ENCODE measurements at regions not wholly inside any gene's neighbourhood (a gene's known extent, or its start where the extent isn't known, plus 50 kb on each side); places are given as distances from the start of the nearest gene placed in this dataset.
"Not testable (repeated sequence)": the region's sequence is repeated elsewhere in the genome, so short reads cannot be mapped to it uniquely, and the experiment has no call there.

DNA sequence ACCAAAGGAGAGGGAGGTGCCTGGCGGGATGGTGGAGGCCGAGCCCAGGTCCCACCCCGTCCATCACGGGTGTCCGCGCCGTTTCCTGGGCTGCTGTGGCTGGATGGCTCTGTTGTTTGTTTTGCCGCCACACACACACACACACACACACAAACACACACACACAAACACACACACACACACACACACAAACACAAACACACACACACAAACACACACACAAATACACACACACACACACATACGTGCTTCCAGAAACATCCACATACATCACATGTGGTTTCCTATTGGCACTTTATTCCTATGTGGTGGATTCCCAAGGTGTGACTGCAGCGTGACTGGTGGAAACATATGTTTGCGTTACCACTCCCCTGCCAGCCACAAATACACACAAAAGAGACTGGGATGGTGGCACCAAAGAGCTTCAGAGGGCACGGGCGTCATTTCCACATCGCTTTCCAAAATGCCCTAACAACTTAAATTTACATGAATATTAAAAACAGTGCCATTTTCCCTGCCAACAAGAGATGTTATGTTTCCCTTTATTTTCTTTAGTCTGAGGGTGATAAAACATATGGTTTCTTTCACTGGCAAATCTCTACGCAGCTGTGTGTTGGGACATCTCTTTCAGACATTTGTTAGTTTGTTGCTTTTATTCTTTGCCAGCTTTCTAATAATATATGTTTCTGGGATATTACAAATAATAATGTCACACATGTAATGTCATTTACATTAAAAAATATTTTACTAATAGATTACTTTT, 356.8 kb downstream of the BRD1 start:
- DNase-seq = no peak

DNA sequence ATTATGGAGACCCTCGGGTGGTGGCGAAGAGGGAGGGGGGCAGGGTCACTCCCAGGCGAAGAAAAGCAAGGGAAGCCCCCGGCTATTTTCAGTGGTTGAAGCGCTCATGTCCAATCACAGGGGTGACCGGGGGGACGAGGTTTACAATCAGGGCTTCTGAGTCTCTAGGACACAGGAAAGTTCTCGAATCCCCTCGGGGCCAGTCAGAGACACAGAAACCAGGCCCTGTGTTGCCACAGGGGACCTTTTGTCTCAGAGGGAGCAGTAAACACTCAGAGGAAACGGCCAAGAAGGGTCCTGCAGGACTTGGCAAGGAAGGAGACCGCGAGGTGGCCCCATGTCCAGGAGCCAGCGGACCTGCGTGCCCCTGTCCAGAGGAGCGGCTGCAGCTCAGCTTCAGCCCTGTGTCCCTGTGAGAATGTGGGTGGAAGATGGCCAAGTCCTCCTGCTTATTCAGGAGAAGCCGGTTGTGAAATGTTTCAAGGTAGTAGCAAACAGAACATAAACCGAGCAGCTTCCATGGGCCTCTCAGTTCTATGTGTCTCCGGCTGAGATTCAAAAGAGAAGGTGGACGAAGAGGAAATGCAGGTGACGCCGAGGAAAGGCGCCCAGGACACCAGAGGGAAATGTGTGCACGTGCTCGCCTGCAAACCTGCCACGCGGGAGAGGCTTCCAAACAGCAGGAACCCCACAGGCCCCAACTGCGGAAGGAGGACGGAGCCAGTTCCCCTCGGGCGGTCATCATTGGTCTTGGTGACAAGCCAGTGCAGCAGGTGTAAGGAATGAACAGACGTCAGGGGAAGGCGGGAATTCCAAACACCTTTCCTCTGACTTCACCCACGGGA, 357.6 kb downstream of the BRD1 start:
- DNase-seq = no peak

DNA sequence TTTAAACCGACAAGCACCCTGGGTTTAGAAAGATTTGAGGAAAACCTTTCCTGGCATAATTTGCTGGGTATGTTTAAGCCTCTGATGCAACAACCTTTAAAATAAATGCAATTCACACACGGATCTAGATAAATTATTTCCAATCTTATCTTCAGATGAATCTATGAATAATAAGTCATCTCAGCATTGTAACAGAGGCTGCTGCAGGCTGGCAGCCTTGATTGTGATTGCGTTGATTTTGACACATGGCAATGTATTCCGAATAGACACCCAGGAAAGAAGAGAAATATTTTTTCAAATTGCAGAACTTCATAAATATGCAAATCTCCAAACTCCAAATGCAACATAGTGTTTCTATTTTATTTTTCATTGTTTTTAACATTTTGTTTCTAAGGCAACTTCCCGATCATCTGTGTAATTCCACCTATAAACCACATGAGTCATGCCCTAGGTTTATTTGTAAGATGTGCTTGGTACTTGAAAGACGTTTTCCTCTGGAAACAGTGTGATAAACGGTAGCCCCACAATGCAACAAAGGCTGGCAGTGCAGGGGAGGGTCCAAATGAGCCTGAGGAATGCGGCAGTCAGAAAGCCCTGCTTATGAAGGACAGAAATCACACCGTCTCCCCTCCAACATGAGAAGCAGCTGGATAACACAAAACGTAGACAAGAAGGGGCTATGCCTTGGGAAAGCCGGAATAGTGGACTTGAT, 359.0 kb downstream of the BRD1 start:
- no peak for DNase-seq

DNA sequence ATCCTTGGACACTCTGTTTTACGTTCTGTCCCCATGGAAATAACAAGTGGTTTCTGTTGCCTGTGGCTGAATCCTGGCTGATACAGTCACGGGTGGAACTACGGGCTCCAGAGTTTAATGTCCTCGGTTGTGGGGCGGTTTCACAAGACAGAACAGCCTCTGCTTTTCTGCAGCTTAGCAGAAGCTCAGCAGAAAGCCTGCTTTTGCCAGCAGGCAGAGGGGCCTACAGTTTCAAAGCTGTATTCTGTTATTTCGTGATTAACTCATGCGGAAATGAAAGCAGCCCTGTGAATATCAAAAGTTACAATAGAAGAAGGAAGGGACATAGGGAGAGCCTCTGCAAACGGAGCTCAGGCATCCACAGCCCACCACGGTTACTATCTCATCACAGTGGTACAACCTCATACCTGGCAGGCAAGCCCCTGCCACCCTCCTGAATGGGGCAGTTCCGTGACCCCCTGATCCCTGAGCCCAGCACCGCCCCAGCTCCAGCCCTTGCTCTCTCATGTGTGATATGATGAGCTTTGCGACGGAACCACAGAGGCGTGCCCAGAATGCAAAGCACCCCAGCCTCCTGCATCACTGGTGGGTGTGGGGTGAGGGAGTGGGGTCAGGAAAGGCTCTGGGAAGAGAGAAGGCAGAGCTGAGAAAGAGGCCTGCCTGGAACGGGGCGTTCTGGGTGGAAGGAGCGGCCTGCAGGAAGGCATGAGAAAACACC, 360.6 kb downstream of the BRD1 start:
- DNase-seq = no peak

DNA sequence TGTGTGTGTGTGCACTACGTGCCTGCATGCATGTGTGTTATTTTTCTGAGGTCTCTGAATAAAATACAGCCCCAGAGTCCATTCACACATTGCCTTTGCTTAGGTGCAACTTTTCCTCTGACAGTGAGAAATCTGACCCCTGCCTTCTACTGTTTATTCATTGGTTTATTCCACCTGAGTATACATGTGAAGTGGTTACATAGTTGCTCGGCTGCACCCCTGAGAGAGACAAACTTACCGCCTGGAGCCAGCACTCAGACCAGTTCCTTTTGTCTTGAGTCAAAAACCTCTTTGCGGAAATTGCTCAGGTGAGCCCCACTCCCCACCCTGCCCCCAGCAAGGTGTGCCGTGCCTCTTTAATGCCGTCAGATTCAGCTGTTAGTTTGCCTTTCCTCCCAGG, 363.6 kb downstream of the BRD1 start:
- DNase-seq = no peak

DNA sequence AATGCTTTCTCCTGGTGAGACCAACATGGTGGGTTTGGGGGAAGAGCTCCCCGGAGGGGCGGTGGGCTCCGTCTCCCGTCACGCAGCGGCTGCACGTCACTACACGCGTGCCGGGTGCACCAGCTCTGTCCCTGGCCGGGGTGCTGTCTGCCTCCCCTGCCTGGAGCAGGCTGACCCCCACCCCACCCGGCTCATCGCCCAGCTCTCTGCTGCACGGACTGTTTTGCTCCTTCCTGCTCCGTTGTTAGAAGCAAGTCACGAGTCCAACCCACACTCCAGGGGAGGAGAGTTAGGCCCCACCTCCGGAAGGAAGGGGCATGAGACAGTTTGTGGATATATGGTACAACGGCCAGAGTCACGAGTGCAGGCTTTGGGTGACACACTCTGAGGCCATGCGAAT, 364.9 kb downstream of the BRD1 start:
- DNase-seq = no peak

DNA sequence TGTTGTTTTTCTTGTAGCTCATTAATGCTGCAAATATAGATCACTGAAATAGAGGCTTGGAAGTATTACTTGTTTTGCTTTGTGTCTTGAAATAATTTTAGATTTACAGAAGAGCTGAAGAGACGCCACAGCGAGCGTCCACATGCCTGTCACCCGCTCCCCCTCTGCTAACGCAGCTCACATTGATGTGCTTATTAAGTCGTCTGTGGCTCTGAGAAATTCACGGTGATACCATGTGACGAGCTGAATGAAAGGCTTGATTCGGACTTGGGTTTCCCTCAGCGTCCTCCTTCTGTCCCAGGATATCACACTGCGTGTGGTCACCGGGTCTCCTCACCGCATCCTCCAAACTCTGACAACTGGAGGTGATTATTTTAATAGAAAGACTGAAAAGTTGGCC, 365.4 kb downstream of the BRD1 start:
- no peak for DNase-seq

DNA sequence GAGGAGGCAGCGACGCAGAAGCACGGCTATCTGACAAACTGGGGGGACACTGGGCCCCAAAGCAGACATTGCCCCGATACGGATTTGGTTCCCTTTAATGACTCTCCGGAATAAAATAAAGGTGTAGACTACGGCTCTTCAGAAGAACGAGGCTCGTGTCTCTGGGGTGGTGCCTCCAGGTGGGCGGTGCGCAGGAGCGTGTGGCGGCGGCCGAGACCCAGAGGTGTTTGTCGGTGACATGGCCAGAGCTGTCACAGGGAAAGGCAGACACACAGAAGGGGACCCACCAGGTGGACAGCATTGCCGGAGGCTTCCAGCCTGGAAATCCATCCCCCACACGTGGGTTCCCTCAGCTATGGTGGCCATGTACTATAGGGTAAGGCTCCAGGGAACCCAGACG, 366.0 kb downstream of the BRD1 start:
- DNase-seq = no peak

DNA sequence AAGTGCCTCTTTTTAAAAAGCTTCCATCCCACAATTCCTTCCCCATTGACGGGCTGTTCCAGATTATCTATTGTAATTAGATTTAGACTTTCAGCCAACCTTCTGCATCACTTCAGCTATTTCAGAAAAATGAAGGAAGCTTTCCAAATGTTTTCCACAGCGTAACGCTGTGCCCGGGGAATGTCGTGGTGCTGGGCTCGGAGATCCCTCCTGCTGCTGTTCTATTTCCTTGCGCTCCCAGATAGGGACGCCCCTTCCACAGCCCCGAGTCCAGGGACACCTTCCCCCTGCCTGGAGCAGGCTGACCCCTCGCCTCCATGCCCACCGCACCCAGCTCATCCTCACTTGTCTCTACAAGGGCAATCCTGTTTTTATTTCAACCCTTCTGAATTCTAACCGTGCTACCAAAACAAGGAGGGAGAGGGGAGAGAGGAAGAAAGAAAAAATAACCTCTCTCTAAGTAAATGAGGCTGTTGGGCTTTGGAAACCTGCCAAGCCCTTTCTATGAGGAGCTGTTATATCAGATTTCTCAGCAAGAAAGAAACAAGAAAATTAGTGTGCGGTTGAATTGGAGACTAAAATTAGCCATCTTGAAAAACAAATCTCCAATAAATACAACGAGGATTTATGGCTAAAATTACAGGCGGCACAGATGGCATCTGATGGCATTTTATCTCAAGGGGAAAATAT, 366.9 kb downstream of the BRD1 start:
- no peak for DNase-seq

DNA sequence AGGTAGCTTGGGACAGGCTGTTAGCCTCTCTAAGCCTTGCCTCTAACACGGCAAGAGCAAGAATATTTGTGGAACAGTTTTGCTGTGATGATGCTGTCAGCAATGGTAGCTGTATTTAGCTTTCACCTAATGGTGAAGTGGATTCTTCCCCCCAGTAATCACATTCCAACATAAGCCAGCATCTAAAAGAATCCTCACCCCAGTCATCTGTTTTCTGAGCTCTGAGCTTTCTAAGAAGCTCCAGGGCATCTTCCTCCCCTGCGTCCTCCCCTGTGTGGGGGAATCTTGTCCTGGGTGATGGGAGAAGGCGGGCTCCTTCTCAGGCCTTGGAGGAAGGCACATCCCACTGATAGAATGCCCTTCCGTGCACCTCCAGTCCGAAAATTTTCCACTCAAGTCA, 367.6 kb downstream of the BRD1 start:
- DNase-seq = no peak

DNA sequence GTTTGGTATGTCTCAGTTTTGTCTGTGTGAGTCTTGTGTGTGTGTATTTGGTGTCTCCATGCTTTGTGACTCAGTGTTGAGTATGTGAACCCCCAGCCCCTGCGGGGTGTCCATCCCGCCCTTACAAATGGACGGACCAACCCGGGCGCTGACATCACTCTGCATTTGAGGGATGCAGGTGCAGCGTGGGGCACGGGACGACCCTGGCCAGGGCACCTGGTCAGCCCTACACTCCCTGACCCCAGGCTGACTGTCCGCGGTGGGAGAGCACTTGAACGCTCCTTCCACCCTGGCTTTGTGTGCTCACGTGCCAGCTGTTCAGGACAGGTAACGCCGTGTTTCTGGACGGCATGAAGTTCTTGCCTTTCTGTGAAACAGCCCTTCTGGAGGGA, 369.0 kb downstream of the BRD1 start:
- no peak for DNase-seq

DNA sequence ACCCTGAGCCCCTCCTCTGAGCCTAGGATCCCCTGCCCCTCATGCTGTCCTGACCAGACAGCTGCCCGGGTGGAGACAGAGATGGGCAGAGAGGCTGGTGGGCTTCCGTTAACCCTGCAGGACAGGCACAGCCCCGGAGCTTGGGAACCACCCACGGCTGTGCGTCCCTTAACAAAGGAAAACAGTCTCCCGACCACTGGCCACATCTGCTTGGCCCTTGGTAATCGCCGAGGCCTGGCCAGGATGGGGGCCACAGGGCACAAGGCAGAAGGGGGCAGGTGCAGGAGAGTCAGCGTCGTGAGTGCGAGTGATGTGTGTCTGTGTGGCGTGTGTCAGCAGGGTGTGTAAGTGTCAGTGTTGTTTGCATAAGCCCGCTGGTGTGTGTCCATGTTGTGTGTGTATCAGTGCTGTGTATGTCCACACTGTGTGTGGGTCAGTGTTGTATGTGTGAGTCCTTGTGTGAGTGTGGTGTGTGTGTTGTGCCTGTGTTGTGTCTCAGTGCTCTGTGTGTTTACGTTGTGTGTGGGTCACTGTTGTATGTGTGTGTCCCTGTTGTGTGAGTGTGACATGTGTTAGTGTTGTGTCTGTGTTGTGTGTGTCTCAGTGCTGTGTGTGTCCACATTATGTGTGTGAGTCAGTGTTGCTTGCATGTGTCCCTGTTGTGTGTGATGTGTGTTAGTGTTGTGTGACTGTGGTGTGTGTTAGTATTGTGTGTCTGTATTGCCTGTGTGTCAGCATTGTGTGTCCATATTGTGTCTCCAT, 369.5 kb downstream of the BRD1 start:
- no peak for DNase-seq

DNA sequence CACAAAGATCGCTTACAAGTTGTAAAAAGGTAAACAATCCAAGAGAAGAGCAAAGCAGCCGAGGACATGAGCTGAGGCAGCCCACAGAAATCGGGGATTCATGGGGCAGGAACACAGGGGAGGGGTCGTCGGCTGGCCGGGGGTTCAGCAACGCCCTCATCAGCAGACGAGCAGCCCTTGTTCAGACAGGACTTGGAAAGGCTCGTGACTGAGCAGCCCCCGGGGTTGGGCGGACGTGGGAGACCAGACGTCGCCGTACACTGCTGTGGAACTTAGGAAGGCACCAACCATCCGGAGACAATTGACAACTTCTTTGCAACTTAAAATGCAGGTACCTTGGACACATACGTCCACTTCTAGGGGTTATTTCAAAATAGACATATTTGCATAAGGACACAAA, 370.5 kb downstream of the BRD1 start:
- no peak for DNase-seq

DNA sequence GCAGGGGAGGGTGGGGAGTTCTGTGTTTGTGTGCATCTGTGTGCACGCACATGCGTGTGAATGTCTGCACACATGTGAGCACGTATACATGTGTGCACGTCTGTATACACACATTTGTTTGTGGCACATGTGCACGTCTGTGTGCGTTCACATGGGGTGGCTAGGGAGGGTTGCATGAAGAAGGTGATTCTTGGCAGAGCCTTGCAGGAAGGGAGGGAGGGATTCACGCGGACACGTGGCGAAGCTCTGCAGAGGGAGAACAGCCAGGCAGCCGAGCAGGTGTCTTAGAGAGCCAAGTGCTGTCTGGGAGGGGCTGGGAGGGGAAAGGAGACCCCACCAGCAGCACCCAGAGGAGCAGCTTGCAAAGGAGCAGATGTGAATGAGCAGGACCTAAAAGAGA, 372.1 kb downstream of the BRD1 start:
- DNase-seq = no peak

DNA sequence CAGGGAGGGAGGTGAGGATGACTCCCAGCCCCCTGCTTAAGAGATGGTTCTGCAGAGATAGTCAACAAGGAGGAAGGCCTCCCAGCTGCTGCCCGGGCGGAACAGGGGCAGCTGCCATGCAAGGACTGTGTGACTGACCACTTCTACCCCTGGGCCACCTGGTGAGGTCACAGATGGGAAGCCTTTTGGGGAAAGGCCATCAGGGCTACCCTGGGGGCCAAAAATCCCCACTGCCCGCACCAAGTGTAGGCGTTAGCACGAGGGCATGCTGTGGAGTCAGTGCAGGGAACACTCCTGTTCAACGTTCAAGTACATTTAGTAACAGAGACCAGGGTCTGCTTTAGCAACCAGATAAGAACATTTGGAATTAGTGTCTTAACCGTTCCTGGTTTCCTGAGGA, 372.9 kb downstream of the BRD1 start:
- no peak for DNase-seq

DNA sequence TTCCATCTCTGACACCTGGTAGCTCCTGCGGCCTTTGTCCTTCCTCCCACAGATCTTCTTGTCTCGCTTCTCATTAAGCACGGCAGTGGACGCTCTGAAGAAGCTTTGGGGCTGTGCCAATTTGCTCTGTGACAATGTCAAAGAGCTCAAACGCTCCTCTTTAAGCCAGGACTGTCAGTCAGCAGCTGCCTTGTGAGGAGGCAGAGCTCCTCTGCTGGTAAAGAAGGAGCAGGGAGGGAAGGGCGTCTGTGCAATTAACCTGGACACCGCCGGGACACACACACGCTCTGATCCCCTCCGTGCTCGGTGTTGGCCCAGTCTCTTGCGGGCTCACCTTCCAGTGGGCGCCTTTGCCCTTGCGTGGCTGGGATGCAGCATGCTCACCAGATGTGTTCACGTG, 373.9 kb downstream of the BRD1 start:
- DNase-seq = no peak

DNA sequence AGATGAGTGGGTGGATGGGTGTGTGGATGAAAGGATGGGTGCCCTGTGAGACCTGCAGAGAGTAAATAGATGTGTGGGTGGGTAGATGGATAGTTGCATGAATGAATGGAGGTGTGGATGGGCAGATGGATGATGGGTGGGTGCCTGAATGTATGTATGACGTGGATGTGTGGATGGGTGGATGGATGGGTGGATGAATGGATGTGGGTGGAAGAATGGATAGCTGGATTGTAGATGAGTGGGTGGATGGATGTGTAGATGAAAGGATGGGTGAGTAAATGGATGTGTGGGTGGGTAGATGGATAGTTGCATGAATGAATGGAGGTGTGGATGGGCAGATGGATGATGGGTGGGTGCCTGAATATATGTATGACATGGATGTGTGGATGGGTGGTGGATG, 374.7 kb downstream of the BRD1 start:
- not testable (repeated sequence) for DNase-seq

DNA sequence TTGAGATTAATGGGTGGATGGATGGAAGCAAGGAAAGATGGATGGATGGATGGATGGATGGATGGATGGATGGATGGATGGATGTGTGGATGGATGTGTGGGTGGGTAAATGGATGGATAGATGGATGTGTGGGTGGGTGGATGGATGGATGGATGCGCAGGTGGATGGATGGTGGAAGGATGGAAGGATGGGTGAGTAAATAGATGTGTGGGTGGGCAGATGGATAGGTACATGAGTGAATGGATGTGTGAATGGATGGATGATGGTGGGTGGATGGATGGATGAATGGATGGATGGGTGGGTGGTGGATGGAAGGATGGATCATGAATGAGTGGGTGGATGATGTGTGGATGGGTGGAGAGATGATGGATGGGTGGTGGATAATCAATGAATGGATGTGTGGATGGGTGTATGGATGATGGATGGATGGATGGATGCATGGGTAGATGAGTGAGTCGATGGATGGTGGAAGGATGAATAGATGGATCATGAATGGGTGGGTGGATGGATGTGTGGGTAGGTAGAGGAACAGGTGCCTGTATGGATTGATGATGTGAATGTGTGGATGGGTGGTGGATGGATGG, 375.2 kb downstream of the BRD1 start:
- no peak for DNase-seq

DNA sequence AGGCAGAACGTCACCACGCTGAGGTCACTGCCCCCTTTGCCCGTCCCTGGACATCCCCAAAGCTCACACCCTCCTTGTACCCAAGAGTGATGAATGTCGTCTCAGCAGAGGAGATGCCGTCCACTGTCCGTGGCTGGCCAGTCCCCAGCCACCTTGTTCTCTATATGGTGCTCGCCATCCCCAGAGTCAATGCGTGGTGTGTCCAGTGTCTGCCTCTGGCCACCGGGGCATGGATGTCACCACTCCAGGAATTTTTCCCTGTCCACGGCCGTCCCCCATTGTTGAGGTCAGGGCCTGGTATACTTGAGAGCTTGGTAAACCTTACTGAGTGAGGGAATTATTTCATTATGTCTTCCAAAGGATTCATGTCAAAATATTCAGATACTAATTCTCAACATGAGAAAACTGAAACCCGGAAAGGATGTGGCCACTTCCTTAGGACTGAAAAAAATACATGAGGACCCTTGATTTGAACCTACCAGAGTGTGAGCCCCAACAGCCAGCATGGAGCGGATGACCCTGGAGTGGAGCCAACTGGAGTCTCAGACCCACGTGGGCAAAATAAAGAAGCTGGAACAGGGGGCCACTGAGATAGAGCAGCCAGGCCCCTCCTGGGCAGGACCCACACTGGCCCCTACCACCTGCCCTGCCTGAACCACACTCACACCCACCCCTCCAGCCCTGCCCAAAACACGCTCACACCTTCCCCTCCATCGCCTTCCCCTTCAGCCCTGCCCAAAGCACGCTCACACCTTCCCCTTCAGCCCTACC, 376.4 kb downstream of the BRD1 start:
- no peak for DNase-seq

DNA sequence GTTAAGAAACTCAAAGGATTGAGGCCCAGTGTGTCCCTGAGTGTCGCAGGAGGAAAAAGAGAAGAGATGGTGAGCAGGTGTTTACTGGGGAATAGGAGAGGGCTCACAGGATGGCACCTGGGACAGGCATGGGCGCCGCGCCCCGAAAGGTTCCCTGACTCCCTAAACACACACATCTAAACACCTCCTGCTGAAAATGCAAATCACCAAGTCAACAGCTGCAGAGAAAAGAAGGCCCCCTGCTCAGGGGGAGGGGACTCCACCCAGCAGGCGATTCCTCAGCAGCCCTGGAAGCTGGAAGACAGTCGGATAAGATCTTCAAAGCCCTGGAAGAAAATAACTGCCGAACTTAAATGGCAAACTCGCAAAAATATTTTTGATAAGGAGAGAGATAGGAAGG, 377.2 kb downstream of the BRD1 start:
- no peak for DNase-seq
